ENCODE measurements at regions not wholly inside any gene's neighbourhood (a gene's known extent, or its start where the extent isn't known, plus 50 kb on each side); places are given as distances from the start of the nearest gene placed in this dataset.

DNA sequence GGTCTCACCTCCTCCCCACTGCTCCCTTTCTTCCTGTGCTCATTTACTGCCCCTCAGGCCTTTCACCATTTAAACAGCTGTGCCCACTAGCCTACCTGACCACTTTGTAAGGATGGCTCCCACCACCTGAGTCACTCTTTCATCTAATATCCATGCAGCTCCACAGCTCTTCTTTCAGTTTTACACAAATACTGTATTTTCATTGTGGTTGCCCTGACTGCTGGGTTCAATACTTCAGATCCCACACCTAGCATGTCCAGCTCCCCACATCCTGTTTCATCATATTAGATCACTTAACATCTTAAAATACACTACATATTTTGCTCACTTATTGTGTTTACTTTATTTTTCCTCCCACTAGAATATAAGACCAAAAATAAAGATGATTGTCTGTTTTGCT lies 1110.6 kb downstream of the TSN start (continued):
- TF ChIP-seq, protein P1, sequence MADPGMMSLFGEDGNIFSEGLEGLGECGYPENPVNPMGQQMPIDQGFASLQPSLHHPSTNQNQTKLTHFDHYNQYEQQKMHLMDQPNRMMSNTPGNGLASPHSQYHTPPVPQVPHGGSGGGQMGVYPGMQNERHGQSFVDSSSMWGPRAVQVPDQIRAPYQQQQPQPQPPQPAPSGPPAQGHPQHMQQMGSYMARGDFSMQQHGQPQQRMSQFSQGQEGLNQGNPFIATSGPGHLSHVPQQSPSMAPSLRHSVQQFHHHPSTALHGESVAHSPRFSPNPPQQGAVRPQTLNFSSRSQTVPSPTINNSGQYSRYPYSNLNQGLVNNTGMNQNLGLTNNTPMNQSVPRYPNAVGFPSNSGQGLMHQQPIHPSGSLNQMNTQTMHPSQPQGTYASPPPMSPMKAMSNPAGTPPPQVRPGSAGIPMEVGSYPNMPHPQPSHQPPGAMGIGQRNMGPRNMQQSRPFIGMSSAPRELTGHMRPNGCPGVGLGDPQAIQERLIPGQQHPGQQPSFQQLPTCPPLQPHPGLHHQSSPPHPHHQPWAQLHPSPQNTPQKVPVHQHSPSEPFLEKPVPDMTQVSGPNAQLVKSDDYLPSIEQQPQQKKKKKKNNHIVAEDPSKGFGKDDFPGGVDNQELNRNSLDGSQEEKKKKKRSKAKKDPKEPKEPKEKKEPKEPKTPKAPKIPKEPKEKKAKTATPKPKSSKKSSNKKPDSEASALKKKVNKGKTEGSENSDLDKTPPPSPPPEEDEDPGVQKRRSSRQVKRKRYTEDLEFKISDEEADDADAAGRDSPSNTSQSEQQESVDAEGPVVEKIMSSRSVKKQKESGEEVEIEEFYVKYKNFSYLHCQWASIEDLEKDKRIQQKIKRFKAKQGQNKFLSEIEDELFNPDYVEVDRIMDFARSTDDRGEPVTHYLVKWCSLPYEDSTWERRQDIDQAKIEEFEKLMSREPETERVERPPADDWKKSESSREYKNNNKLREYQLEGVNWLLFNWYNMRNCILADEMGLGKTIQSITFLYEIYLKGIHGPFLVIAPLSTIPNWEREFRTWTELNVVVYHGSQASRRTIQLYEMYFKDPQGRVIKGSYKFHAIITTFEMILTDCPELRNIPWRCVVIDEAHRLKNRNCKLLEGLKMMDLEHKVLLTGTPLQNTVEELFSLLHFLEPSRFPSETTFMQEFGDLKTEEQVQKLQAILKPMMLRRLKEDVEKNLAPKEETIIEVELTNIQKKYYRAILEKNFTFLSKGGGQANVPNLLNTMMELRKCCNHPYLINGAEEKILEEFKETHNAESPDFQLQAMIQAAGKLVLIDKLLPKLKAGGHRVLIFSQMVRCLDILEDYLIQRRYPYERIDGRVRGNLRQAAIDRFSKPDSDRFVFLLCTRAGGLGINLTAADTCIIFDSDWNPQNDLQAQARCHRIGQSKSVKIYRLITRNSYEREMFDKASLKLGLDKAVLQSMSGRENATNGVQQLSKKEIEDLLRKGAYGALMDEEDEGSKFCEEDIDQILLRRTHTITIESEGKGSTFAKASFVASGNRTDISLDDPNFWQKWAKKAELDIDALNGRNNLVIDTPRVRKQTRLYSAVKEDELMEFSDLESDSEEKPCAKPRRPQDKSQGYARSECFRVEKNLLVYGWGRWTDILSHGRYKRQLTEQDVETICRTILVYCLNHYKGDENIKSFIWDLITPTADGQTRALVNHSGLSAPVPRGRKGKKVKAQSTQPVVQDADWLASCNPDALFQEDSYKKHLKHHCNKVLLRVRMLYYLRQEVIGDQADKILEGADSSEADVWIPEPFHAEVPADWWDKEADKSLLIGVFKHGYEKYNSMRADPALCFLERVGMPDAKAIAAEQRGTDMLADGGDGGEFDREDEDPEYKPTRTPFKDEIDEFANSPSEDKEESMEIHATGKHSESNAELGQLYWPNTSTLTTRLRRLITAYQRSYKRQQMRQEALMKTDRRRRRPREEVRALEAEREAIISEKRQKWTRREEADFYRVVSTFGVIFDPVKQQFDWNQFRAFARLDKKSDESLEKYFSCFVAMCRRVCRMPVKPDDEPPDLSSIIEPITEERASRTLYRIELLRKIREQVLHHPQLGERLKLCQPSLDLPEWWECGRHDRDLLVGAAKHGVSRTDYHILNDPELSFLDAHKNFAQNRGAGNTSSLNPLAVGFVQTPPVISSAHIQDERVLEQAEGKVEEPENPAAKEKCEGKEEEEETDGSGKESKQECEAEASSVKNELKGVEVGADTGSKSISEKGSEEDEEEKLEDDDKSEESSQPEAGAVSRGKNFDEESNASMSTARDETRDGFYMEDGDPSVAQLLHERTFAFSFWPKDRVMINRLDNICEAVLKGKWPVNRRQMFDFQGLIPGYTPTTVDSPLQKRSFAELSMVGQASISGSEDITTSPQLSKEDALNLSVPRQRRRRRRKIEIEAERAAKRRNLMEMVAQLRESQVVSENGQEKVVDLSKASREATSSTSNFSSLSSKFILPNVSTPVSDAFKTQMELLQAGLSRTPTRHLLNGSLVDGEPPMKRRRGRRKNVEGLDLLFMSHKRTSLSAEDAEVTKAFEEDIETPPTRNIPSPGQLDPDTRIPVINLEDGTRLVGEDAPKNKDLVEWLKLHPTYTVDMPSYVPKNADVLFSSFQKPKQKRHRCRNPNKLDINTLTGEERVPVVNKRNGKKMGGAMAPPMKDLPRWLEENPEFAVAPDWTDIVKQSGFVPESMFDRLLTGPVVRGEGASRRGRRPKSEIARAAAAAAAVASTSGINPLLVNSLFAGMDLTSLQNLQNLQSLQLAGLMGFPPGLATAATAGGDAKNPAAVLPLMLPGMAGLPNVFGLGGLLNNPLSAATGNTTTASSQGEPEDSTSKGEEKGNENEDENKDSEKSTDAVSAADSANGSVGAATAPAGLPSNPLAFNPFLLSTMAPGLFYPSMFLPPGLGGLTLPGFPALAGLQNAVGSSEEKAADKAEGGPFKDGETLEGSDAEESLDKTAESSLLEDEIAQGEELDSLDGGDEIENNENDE (IDR thresholded peaks at IDR 0.05; ENCODE audit: insufficient replicate concordance, low read length): no peak
- TF ChIP-seq EZH2 (IDR thresholded peaks at IDR 0.05; ENCODE audit: low read depth, low read length, severe bottlenecking) (no peak), KDM1A (IDR thresholded peaks at IDR 0.05; ENCODE audit: borderline replicate concordance, low read length) (no peak), RFX5 (IDR thresholded peaks at IDR 0.05; ENCODE audit: borderline replicate concordance, low read depth, low read length) (no peak), CHD2 (IDR thresholded peaks at IDR 0.05; ENCODE audit: low read length) (no peak), MAFK (IDR thresholded peaks at IDR 0.05; ENCODE audit: low read depth, low read length) (no peak), TCF12 (IDR thresholded peaks at IDR 0.05; ENCODE audit: low read depth, low read length) (no peak), TAF1 (IDR thresholded peaks at IDR 0.05; ENCODE audit: low read depth, low read length) (no peak)
